ENCODE measurements at regions not wholly inside any gene's neighbourhood (a gene's known extent, or its start where the extent isn't known, plus 50 kb on each side); places are given as distances from the start of the nearest gene placed in this dataset.

- TF ChIP-seq SNAPC5 (CRISPR knock-in tag; IDR thresholded peaks at IDR 0.05) (no peak), NR1H2 (CRISPR knock-in tag; IDR thresholded peaks at IDR 0.05) (peak; percentile 33; the same call in 1 of the 2 replicates), ZMIZ1 (IDR thresholded peaks at IDR 0.05; ENCODE audit: low read depth in 2 of 2, low read length in 2 of 2) (peak in 1 of 2 experiments; percentile 97; a peak in 2 of 4 replicates), MTA3 (IDR thresholded peaks at IDR 0.05; ENCODE audit: borderline replicate concordance) (peak; percentile 93), ILK (tag; IDR thresholded peaks at IDR 0.05; ENCODE audit: borderline replicate concordance, low read depth) (no peak), EWSR1 (IDR thresholded peaks at IDR 0.05; ENCODE audit: borderline replicate concordance, low read depth, partially characterized antibody) (no peak), EHMT2 (IDR thresholded peaks at IDR 0.05) (peak; percentile 45), LEF1 (IDR thresholded peaks at IDR 0.05) (peak; percentile 93), ZNF280A (IDR thresholded peaks at IDR 0.05; ENCODE audit: low read depth, partially characterized antibody) (no peak), ZBED1 (IDR thresholded peaks at IDR 0.05) (peak; percentile 95), JUN (IDR thresholded peaks at IDR 0.05; ENCODE audit: borderline replicate concordance, low read depth, low read length) (peak; percentile 70), JUN (CRISPR knock-in tag; IDR thresholded peaks at IDR 0.05; ENCODE audit: borderline replicate concordance) (no peak; the same call in 1 of the 2 replicates), ZNF445 (CRISPR knock-in tag; IDR thresholded peaks at IDR 0.05; ENCODE audit: low read depth) (peak; percentile 73; the same call in 1 of the 2 replicates), ZNF76 (CRISPR knock-in tag; IDR thresholded peaks at IDR 0.05; ENCODE audit: borderline replicate concordance) (0 out of 2 replicates have a peak, but pooled peaks have one; percentile 66), CBFA2T3 (IDR thresholded peaks at IDR 0.05) (peak; percentile 97), SNIP1 (IDR thresholded peaks at IDR 0.05; ENCODE audit: low read depth) (no peak), SMARCA4 (IDR thresholded peaks at IDR 0.05) (peak; percentile 94), ZC3H4 (CRISPR knock-in tag; IDR thresholded peaks at IDR 0.05; ENCODE audit: borderline replicate concordance) (no peak; the same call in 1 of the 2 replicates), SIRT6 (IDR thresholded peaks at IDR 0.05; ENCODE audit: low read depth, low read length) (no peak), TGIF2 (CRISPR knock-in tag; IDR thresholded peaks at IDR 0.05) (no peak), HNRNPH1 (optimal IDR thresholded peaks at IDR 0.05; ENCODE audit: low read depth, low read length) (no peak), CREB1 (IDR thresholded peaks at IDR 0.05) (peak; percentile 69; the same call in 1 of the 2 replicates), CREB1 (CRISPR knock-in tag; IDR thresholded peaks at IDR 0.05) (peak; percentile 45; the same call in 1 of the 2 replicates), DNMT1 (IDR thresholded peaks at IDR 0.05) (no peak)
Measured at GRCh38 chr6:67888886-67889681, 746.0 kb upstream of the ADGRB3 start (continued).

Data from K562 (cell line).